ENCODE measurements at regions not wholly inside any gene's neighbourhood (a gene's known extent, or its start where the extent isn't known, plus 50 kb on each side); places are given as distances from the start of the nearest gene placed in this dataset.

- Histone ChIP-seq H3K79me2 (ENCODE audit: low read length) (no peaks in the 10 kb centered on the region), H3K4me3 (ENCODE audit: low read length) (no peak overlapping the region), H3K36me3 (ENCODE audit: low read depth, low read length) (no peaks in the 10 kb centered on the region), H3K9me2 (replicated peaks; ENCODE audit: low read length) (no peaks in the 10 kb centered on the region), H4K20me1 (ENCODE audit: low read length) (no peaks in the 10 kb centered on the region), H3K9ac (ENCODE audit: low read length) (no peak overlapping the region), H3F3A (ENCODE audit: low read length, unreplicated experiment) (no peaks in the 10 kb centered on the region), H2AFZ (ENCODE audit: low read length) (no peak overlapping the region), H3K4me2 (ENCODE audit: low read length) (no peak overlapping the region), H3K27me3 (ENCODE audit: low read length) (no peaks in the 10 kb centered on the region), H3K9me3 (ENCODE audit: low read length) (no peaks in the 10 kb centered on the region), H3K4me1 (ENCODE audit: insufficient read depth, low read length) (no peaks in the 10 kb centered on the region), H3K27ac (ENCODE audit: low read length) (no peak overlapping the region)
- CTCF ChIA-PET, result no interaction called here
- BruUV-seq (replicated peaks), result no TSS peak
- POLR2A ChIA-PET (ENCODE audit: unreplicated experiment), result no interaction called here
- intact Hi-C loops (cut with micrococcal nuclease), result no loop called here
- ATAC-seq, result no peak
- no peak for TF ChIP-seq EZH2phosphoT487 (IDR thresholded peaks at IDR 0.05; ENCODE audit: borderline replicate concordance, low read length)
- TF ChIP-seq CTCF (conservative IDR thresholded peaks at IDR 0.05; ENCODE audit: low read depth, low read length), result no peak
- no peak for TF ChIP-seq EZH2 (IDR thresholded peaks at IDR 0.05; ENCODE audit: low read length, unreplicated experiment)
- DNase-seq, result no peak
Observed at GRCh38 chr13:37290716-37291505, 185.4 kb upstream of the CSNK1A1L start.

GRCh38 chr13:37289212-37289935, 183.9 kb upstream of the CSNK1A1L start:
- H3K9me3 ChIP-seq (ENCODE audit: low read length), result no peaks in the 10 kb centered on the region
- no peak overlapping the region for H3K4me2 ChIP-seq (ENCODE audit: low read length)
- no peaks in the 10 kb centered on the region for H3K79me2 ChIP-seq (ENCODE audit: low read length)
- H3K9me2 ChIP-seq (replicated peaks; ENCODE audit: low read length), result no peaks in the 10 kb centered on the region
- no peaks in the 10 kb centered on the region for H3K27me3 ChIP-seq (ENCODE audit: low read length)
- no peak for TF ChIP-seq CTCF (conservative IDR thresholded peaks at IDR 0.05; ENCODE audit: low read depth, low read length)
- TF ChIP-seq EZH2phosphoT487 (IDR thresholded peaks at IDR 0.05; ENCODE audit: borderline replicate concordance, low read length), result no peak
- no peak for TF ChIP-seq EZH2 (IDR thresholded peaks at IDR 0.05; ENCODE audit: low read length, unreplicated experiment)
- no peaks in the 10 kb centered on the region for H4K20me1 ChIP-seq (ENCODE audit: low read length)
- CTCF ChIA-PET, result no interaction called here
- no peak for ATAC-seq
- no peak for DNase-seq
- H3K4me1 ChIP-seq (ENCODE audit: insufficient read depth, low read length), result no peaks in the 10 kb centered on the region
- H3K36me3 ChIP-seq (ENCODE audit: low read depth, low read length), result no peaks in the 10 kb centered on the region
- no peak overlapping the region for H3K27ac ChIP-seq (ENCODE audit: low read length)
- no TSS peak for BruUV-seq (replicated peaks)
- H2AFZ ChIP-seq (ENCODE audit: low read length), result no peak overlapping the region
- intact Hi-C loops (cut with micrococcal nuclease), result loop anchor here (10.0 kb wide), 1 partner anchor 165 kb away; no protein-coding TSS in a partner anchor
- H3K9ac ChIP-seq (ENCODE audit: low read length), result no peak overlapping the region
- no peaks in the 10 kb centered on the region for H3F3A ChIP-seq (ENCODE audit: low read length, unreplicated experiment)
- POLR2A ChIA-PET (ENCODE audit: unreplicated experiment), result no interaction called here
- H3K4me3 ChIP-seq (ENCODE audit: low read length), result no peak overlapping the region
